ENCODE measurements at regions not wholly inside any gene's neighbourhood (a gene's known extent, or its start where the extent isn't known, plus 50 kb on each side); places are given as distances from the start of the nearest gene placed in this dataset.

DNA sequence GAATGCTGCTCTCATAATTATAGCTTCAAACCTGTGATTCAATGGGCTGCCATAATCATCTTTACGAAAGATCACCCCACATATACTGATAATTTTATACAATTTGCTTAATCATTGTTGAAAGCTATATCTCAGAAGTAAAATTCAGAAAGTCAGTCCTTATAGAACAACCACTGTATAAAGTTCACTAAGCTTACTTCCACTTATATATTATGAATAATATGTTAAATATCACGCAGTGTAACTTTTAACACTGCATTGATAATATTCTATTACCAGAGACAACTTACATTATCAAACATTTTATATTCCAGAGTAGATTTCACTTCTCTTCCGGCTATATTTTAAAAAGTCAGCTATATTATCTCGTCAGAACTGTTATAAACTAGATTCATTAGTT is 550.1 kb upstream of the PCDH20 start:
- in situ Hi-C loops (cut with HindIII; ENCODE audit: low sequenced_read_pairs): no loop called here
- TF ChIP-seq, protein P1, sequence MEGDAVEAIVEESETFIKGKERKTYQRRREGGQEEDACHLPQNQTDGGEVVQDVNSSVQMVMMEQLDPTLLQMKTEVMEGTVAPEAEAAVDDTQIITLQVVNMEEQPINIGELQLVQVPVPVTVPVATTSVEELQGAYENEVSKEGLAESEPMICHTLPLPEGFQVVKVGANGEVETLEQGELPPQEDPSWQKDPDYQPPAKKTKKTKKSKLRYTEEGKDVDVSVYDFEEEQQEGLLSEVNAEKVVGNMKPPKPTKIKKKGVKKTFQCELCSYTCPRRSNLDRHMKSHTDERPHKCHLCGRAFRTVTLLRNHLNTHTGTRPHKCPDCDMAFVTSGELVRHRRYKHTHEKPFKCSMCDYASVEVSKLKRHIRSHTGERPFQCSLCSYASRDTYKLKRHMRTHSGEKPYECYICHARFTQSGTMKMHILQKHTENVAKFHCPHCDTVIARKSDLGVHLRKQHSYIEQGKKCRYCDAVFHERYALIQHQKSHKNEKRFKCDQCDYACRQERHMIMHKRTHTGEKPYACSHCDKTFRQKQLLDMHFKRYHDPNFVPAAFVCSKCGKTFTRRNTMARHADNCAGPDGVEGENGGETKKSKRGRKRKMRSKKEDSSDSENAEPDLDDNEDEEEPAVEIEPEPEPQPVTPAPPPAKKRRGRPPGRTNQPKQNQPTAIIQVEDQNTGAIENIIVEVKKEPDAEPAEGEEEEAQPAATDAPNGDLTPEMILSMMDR (IDR thresholded peaks at IDR 0.05; ENCODE audit: low read depth, low read length, missing control alignments): no peak
- DNase-seq (ENCODE audit: low read depth): no peak
- H3K4me3 ChIP-seq (ENCODE audit: low read depth, low read length): no peak overlapping the region

DNA sequence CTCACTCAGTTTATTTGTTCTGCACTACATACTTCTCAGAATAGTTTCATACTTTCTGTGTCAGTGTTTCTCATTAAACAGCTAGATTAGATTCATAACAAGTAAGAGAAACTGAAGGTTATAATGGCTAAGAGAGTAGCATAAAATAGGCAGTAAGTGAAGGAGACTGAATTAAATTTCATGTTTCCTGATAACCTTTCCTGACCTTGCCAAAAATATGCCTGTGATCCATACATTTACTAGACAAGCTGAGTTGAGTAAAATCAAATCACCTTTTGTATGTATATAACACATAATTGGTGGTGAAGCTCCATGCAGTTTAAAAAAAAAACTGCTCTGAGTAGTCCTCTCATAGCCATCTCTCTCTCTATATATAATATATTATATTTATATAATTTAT is 545.3 kb upstream of the PCDH20 start:
- in situ Hi-C loops (cut with HindIII; ENCODE audit: low sequenced_read_pairs): no loop called here
- TF ChIP-seq, protein P1 (IDR thresholded peaks at IDR 0.05; ENCODE audit: low read depth, low read length, missing control alignments): no peak
- no peak overlapping the region for H3K4me3 ChIP-seq (ENCODE audit: low read depth, low read length)
- DNase-seq (ENCODE audit: low read depth): no peak

DNA sequence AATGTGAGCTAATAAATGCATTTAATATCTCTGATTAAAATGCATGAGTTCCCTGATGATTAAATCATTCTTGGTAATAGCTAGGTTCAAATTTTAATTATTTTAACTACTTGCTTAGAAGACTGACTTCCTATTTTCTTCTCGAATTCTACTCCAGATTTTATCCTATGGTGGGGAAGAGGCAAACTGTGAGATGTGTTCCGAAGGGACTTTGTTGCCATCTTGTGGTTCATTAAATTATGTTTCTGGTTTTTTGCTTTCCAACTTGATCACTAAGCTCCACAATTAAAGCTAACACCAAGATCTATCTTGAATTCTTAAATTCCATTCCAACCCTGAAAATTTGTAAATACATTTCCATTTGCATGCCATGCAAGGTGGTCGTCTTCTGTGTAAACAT is 538.4 kb upstream of the PCDH20 start:
- DNase-seq (ENCODE audit: low read depth): peak; percentile 40
- no peak overlapping the region for H3K4me3 ChIP-seq (ENCODE audit: low read depth, low read length)
- TF ChIP-seq, protein P1 (IDR thresholded peaks at IDR 0.05; ENCODE audit: low read depth, low read length, missing control alignments): peak; percentile 45
- in situ Hi-C loops (cut with HindIII; ENCODE audit: low sequenced_read_pairs): no loop called here

DNA sequence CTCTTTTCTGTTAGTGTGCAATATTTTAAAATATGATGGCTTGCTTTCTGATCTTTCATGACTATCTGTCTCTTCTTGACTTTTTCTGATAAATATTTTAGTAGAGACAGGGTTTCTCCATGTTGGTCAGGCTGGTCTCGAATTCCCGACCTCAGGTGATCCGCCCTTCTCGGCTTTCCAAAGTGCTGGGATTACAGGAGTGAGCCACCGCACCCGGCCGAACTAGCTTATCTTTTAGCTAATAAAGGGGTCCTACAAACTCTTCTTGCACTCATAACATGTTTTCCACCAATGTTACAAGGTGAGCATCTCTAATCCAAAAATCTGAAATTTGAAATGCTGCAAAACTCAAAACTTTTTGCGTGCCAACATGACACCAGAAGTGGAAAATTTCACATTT is 535.2 kb upstream of the PCDH20 start:
- no peak for DNase-seq (ENCODE audit: low read depth)
- TF ChIP-seq, protein P1 (IDR thresholded peaks at IDR 0.05; ENCODE audit: low read depth, low read length, missing control alignments): no peak
- H3K4me3 ChIP-seq (ENCODE audit: low read depth, low read length): no peak overlapping the region
- in situ Hi-C loops (cut with HindIII; ENCODE audit: low sequenced_read_pairs): no loop called here

DNA sequence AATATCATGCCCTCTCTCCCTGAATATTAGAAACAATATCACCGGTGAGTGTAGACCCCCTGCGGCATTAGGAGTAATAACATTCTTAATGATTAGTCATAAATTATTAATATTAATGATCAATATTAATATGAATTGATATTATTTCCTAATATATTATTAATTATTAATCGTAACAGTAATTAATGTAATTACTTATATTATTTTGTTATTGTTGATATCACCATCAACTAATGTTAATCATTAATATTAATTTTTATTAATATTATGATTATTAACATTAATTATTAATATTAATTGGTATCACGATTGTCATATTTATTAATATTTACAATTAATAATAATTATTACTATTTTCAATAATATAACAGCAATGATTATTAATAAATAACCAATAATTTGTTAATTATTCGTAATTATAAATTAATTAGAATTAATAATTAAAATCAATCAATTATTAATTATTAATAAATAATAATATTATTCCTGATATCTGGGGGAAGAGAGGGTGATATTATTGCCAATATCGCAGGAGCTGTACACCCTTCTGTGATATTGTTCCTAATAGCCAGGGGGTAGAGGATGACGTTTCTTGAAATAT is 528.8 kb upstream of the PCDH20 start:
- DNase-seq (ENCODE audit: low read depth): no peak
- in situ Hi-C loops (cut with HindIII; ENCODE audit: low sequenced_read_pairs): no loop called here
- H3K4me3 ChIP-seq (ENCODE audit: low read depth, low read length): no peak overlapping the region
- TF ChIP-seq, protein P1 (IDR thresholded peaks at IDR 0.05; ENCODE audit: low read depth, low read length, missing control alignments): no peak

DNA sequence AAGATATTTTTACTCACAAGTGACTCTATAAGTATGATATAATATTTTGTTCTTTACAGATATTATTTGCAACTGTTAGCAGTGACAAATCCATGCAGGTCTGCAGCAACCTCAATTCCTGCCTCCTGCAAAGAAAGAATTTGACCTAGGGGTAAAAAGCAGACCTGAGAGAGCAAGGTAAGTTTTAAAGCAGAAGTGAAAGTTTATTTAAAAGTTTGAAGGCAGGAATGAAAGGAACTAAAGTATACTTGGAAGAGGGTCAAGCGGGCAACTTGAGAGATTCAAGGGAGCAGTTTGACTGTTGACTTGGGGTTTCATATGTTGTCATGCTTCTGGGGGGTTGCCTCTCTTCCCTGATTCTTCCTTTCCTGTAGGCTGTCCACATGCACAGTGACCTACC is 520.1 kb upstream of the PCDH20 start:
- in situ Hi-C loops (cut with HindIII; ENCODE audit: low sequenced_read_pairs): no loop called here
- no peak overlapping the region for H3K4me3 ChIP-seq (ENCODE audit: low read depth, low read length)
- DNase-seq (ENCODE audit: low read depth): no peak
- TF ChIP-seq, protein P1 (IDR thresholded peaks at IDR 0.05; ENCODE audit: low read depth, low read length, missing control alignments): no peak
